ENCODE measurements at regions not wholly inside any gene's neighbourhood (a gene's known extent, or its start where the extent isn't known, plus 50 kb on each side); places are given as distances from the start of the nearest gene placed in this dataset.

- H3K36me3 Mint-ChIP-seq (ENCODE audit: insufficient read depth, unreplicated experiment) = no peaks in the 10 kb centered on the region
- intact Hi-C loops (cut with micrococcal nuclease; ENCODE audit: unreplicated experiment) = loop anchor here (1.0 to 2.0 kb wide), 2 partner anchors 77 to 154 kb away; no protein-coding TSS in a partner anchor
Observed at GRCh38 chr14:54329082-54329695, 67.6 kb upstream of the CDKN3 start.

GRCh38 chr14:54330876-54331275 is 65.9 kb upstream of the CDKN3 start:
- Mint-ChIP-seq H3K9me3 (ENCODE audit: unreplicated experiment) (peaks cover under 1% of the 10 kb centered on the region), H3K27me3 (ENCODE audit: insufficient read depth, unreplicated experiment) (no peaks in the 10 kb centered on the region), H3K36me3 (ENCODE audit: insufficient read depth, unreplicated experiment) (no peaks in the 10 kb centered on the region), H3K4me3 (ENCODE audit: unreplicated experiment) (no peak overlapping the region), H3K27ac (ENCODE audit: unreplicated experiment) (no peak overlapping the region), H3K4me1 (ENCODE audit: low read depth, unreplicated experiment) (peaks cover 11% of the 10 kb centered on the region)
- H3K4me3 ChIP-seq (ENCODE audit: low read depth, low read length) = no peak overlapping the region
- H3K4me1 ChIP-seq = no peaks in the 10 kb centered on the region
- H3K36me3 ChIP-seq (ENCODE audit: control insufficient read depth, insufficient read depth, low read length) = no peaks in the 10 kb centered on the region
- CTCF ChIA-PET = no interaction called here
- no peak for TF ChIP-seq CTCF (IDR thresholded peaks at IDR 0.05; ENCODE audit: insufficient read depth in 1 of 2, low read depth in 1 of 2, low read length in 1 of 2, severe bottlenecking in 1 of 2, unreplicated experiment in 1 of 2)
- H3K9me3 ChIP-seq = no peaks in the 10 kb centered on the region
- no peaks in the 10 kb centered on the region for H3K27me3 ChIP-seq (replicated peaks; ENCODE audit: control insufficient read depth, insufficient read depth, low read length)
- POLR2A ChIA-PET = no interaction called here
- intact Hi-C loops (cut with micrococcal nuclease; ENCODE audit: unreplicated experiment) = no loop called here
- BruUV-seq (replicated peaks) = no TSS peak
- no peak for DNase-seq

More at GRCh38 chr14:54329082-54329695, 67.6 kb upstream of the CDKN3 start:
- DNase-seq = peak; percentile 51 to 53
- Histone ChIP-seq H3K4me1 (no peaks in the 10 kb centered on the region), H3K4me3 (ENCODE audit: low read depth, low read length) (no peak overlapping the region), H3K27me3 (replicated peaks; ENCODE audit: control insufficient read depth, insufficient read depth, low read length) (no peaks in the 10 kb centered on the region), H3K36me3 (ENCODE audit: control insufficient read depth, insufficient read depth, low read length) (no peaks in the 10 kb centered on the region), H3K9me3 (no peaks in the 10 kb centered on the region)
- Mint-ChIP-seq H3K4me3 (ENCODE audit: unreplicated experiment) (no peak overlapping the region), H3K27ac (ENCODE audit: unreplicated experiment) (no peak overlapping the region), H3K9me3 (ENCODE audit: unreplicated experiment) (no peaks in the 10 kb centered on the region), H3K4me1 (ENCODE audit: low read depth, unreplicated experiment) (peaks cover 5% of the 10 kb centered on the region), H3K27me3 (ENCODE audit: insufficient read depth, unreplicated experiment) (no peaks in the 10 kb centered on the region)
- BruUV-seq (replicated peaks) = no TSS peak
- ChIA-PET POLR2A (interaction anchor here (0.6 kb wide), 1 partner anchor 811 kb away, joined by 4 read pairs; no protein-coding TSS in a partner anchor), CTCF (interaction anchor here (0.7 to 1.6 kb wide), 23 partner anchors 9 to 665 kb away, joined by 3 to 19 read pairs (median 4); partner anchors contain the start of gene BMP4)
- peak; percentile 70 to 76 for TF ChIP-seq CTCF (IDR thresholded peaks at IDR 0.05; ENCODE audit: insufficient read depth in 1 of 2, low read depth in 1 of 2, low read length in 1 of 2, severe bottlenecking in 1 of 2, unreplicated experiment in 1 of 2)

GRCh38 chr14:54331516-54331915 is 65.3 kb upstream of the CDKN3 start:
- no TSS peak for BruUV-seq (replicated peaks)
- H3K9me3 Mint-ChIP-seq (ENCODE audit: unreplicated experiment) = peaks cover 7% of the 10 kb centered on the region
- H3K27me3 ChIP-seq (replicated peaks; ENCODE audit: control insufficient read depth, insufficient read depth, low read length) = no peaks in the 10 kb centered on the region
- H3K4me1 Mint-ChIP-seq (ENCODE audit: low read depth, unreplicated experiment) = peaks cover 12% of the 10 kb centered on the region
- ChIA-PET CTCF (no interaction called here), POLR2A (no interaction called here)
- no peak overlapping the region for H3K27ac Mint-ChIP-seq (ENCODE audit: unreplicated experiment)
- no peaks in the 10 kb centered on the region for H3K36me3 ChIP-seq (ENCODE audit: control insufficient read depth, insufficient read depth, low read length)
- DNase-seq = no peak
- H3K36me3 Mint-ChIP-seq (ENCODE audit: insufficient read depth, unreplicated experiment) = no peaks in the 10 kb centered on the region
- H3K9me3 ChIP-seq = no peaks in the 10 kb centered on the region
- no peak overlapping the region for H3K4me3 Mint-ChIP-seq (ENCODE audit: unreplicated experiment)
- TF ChIP-seq CTCF (IDR thresholded peaks at IDR 0.05; ENCODE audit: insufficient read depth in 1 of 2, low read depth in 1 of 2, low read length in 1 of 2, severe bottlenecking in 1 of 2, unreplicated experiment in 1 of 2) = no peak
- intact Hi-C loops (cut with micrococcal nuclease; ENCODE audit: unreplicated experiment) = no loop called here
- no peaks in the 10 kb centered on the region for H3K27me3 Mint-ChIP-seq (ENCODE audit: insufficient read depth, unreplicated experiment)
- no peaks in the 10 kb centered on the region for H3K4me1 ChIP-seq
- H3K4me3 ChIP-seq (ENCODE audit: low read depth, low read length) = no peak overlapping the region

All from Caco-2 (cell line).